ENCODE measurements at regions not wholly inside any gene's neighbourhood (a gene's known extent, or its start where the extent isn't known, plus 50 kb on each side); places are given as distances from the start of the nearest gene placed in this dataset.
"Not testable (repeated sequence)": the region's sequence is repeated elsewhere in the genome, so short reads cannot be mapped to it uniquely, and the experiment has no call there.

GRCh38 chr2:90224767-90225166 lies 1533.3 kb downstream of the RPIA start:
- not testable (repeated sequence) for TF ChIP-seq EZH2 (IDR thresholded peaks at IDR 0.05; ENCODE audit: borderline replicate concordance, insufficient read depth, low read length, poor library complexity, severe bottlenecking); CTCF (IDR thresholded peaks at IDR 0.05; ENCODE audit: poor library complexity, severe bottlenecking)
